ENCODE measurements at regions not wholly inside any gene's neighbourhood (a gene's known extent, or its start where the extent isn't known, plus 50 kb on each side); places are given as distances from the start of the nearest gene placed in this dataset.

GRCh38 chr7:79790656-79791262 is 337.3 kb upstream of the MAGI2 start:
- TF ChIP-seq CTCF (IDR thresholded peaks at IDR 0.05) (no peak), HMGA2 (CRISPR knock-in tag; IDR thresholded peaks at IDR 0.05) (no peak), E2F5 (CRISPR knock-in tag; IDR thresholded peaks at IDR 0.05) (no peak), TCF7 (CRISPR knock-in tag; IDR thresholded peaks at IDR 0.05; ENCODE audit: low read depth) (no peak), CREB1 (CRISPR knock-in tag; IDR thresholded peaks at IDR 0.05) (no peak), ZSCAN18 (CRISPR knock-in tag; IDR thresholded peaks at IDR 0.05) (no peak), ZNF317 (CRISPR knock-in tag; IDR thresholded peaks at IDR 0.05; ENCODE audit: borderline replicate concordance, low read depth) (no peak), ZNF416 (CRISPR knock-in tag; IDR thresholded peaks at IDR 0.05) (no peak), FOXP1 (CRISPR knock-in tag; IDR thresholded peaks at IDR 0.05; ENCODE audit: borderline replicate concordance) (no peak), ZNF121 (CRISPR knock-in tag; IDR thresholded peaks at IDR 0.05) (no peak), HMGXB4 (CRISPR knock-in tag; IDR thresholded peaks at IDR 0.05) (no peak), AFF4 (CRISPR knock-in tag; IDR thresholded peaks at IDR 0.05; ENCODE audit: borderline replicate concordance) (no peak), MAX (CRISPR knock-in tag; IDR thresholded peaks at IDR 0.05) (no peak)
